ENCODE measurements at regions not wholly inside any gene's neighbourhood (a gene's known extent, or its start where the extent isn't known, plus 50 kb on each side); places are given as distances from the start of the nearest gene placed in this dataset.

DNA sequence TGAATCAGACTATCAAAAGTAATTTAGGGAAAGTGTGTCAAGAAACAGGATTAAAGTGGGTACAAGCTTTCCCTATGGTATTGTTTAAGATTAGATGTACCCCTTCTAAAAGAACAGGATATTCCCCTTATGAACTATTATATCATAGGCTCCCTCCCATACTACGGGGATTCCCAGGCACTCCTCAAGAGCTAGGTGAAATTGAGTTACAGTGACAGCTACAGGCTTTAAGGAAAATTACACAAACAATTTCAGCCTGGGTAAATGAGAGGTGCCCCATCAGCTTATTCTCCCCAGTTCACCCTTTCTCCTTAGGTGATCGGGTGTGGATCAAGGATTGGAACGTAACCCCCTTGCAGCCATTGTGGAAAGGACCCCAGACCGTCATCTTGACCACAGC is 240.8 kb upstream of the CNTN6 start:
- TF ChIP-seq TEAD4 (IDR thresholded peaks at IDR 0.05; ENCODE audit: borderline replicate concordance, insufficient read depth) = no peak
- no peak for TF ChIP-seq TAF1 (IDR thresholded peaks at IDR 0.05; ENCODE audit: borderline replicate concordance, low read depth, low read length)
- TF ChIP-seq ZBTB33 (IDR thresholded peaks at IDR 0.05; ENCODE audit: borderline replicate concordance, low read depth) = no peak
- TF ChIP-seq, protein P1, sequence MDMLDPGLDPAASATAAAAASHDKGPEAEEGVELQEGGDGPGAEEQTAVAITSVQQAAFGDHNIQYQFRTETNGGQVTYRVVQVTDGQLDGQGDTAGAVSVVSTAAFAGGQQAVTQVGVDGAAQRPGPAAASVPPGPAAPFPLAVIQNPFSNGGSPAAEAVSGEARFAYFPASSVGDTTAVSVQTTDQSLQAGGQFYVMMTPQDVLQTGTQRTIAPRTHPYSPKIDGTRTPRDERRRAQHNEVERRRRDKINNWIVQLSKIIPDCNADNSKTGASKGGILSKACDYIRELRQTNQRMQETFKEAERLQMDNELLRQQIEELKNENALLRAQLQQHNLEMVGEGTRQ (IDR thresholded peaks at IDR 0.05; ENCODE audit: borderline replicate concordance, low read depth, low read length) = no peak
- no peak for TF ChIP-seq SIN3A (IDR thresholded peaks at IDR 0.05; ENCODE audit: borderline replicate concordance, low read depth, low read length)
- no peak for TF ChIP-seq RFX5 (IDR thresholded peaks at IDR 0.05; ENCODE audit: low read length)
- peak; percentile 48 for TF ChIP-seq RAD21 (IDR thresholded peaks at IDR 0.05; ENCODE audit: low read length)
- TF ChIP-seq GATA2 (CRISPR knock-in tag; IDR thresholded peaks at IDR 0.05) = no peak
- TF ChIP-seq CHD2 (IDR thresholded peaks at IDR 0.05; ENCODE audit: low read length, partially characterized antibody) = no peak
- TF ChIP-seq EZH2phosphoT487 (IDR thresholded peaks at IDR 0.05; ENCODE audit: borderline replicate concordance, low read depth) = no peak
- TF ChIP-seq ELF1 (IDR thresholded peaks at IDR 0.05) = no peak
- TF ChIP-seq, protein P2, sequence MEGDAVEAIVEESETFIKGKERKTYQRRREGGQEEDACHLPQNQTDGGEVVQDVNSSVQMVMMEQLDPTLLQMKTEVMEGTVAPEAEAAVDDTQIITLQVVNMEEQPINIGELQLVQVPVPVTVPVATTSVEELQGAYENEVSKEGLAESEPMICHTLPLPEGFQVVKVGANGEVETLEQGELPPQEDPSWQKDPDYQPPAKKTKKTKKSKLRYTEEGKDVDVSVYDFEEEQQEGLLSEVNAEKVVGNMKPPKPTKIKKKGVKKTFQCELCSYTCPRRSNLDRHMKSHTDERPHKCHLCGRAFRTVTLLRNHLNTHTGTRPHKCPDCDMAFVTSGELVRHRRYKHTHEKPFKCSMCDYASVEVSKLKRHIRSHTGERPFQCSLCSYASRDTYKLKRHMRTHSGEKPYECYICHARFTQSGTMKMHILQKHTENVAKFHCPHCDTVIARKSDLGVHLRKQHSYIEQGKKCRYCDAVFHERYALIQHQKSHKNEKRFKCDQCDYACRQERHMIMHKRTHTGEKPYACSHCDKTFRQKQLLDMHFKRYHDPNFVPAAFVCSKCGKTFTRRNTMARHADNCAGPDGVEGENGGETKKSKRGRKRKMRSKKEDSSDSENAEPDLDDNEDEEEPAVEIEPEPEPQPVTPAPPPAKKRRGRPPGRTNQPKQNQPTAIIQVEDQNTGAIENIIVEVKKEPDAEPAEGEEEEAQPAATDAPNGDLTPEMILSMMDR (IDR thresholded peaks at IDR 0.05) = peak; percentile 12; the same call in 1 of the 2 replicates
- Histone ChIP-seq H3K36me3 (replicated peaks in 1 of 2; ENCODE audit: control insufficient read depth in 1 of 2, insufficient read depth in 2 of 2, low read length in 1 of 2) (no peaks in the 10 kb centered on the region), H3K27ac (ENCODE audit: low read depth in 2 of 2, low read length in 1 of 2) (no peak overlapping the region), H3K9ac (no peak overlapping the region), H3K4me3 (ENCODE audit: low read depth in 2 of 2, low read length in 1 of 2) (no peak overlapping the region), H3K9me2 (no peaks in the 10 kb centered on the region), H3K4me1 (ENCODE audit: control insufficient read depth in 1 of 2, insufficient read depth in 2 of 2, low read depth in 1 of 2, low read length in 1 of 2) (no peaks in the 10 kb centered on the region), H3K79me2 (ENCODE audit: insufficient read depth) (no peaks in the 10 kb centered on the region), H3K27me3 (ENCODE audit: insufficient read depth) (no peaks in the 10 kb centered on the region), H3F3A (replicated peaks; ENCODE audit: insufficient read depth) (no peaks in the 10 kb centered on the region), H3K9me3 (no peaks in the 10 kb centered on the region), H3K4me2 (no peak overlapping the region), H2AFZ (ENCODE audit: low read depth) (no peak overlapping the region), H4K20me1 (ENCODE audit: insufficient read depth) (no peaks in the 10 kb centered on the region)
- DNase-seq = no peak
- WGBS (ENCODE audit: low lambda C conversion rate) = 0% methylated on average over 4 of the region's 4 CpGs
- CTCF ChIA-PET = no interaction called here
- POLR2A ChIA-PET = no interaction called here

- H3K4me1 ChIP-seq (ENCODE audit: control insufficient read depth in 1 of 2, insufficient read depth in 2 of 2, low read depth in 1 of 2, low read length in 1 of 2) = no peaks in the 10 kb centered on the region
- H3K4me3 ChIP-seq (ENCODE audit: low read depth in 2 of 2, low read length in 1 of 2) = no peak overlapping the region
- no peaks in the 10 kb centered on the region for H3K9me3 ChIP-seq
- no peak overlapping the region for H2AFZ ChIP-seq (ENCODE audit: low read depth)
- H3K9ac ChIP-seq = no peak overlapping the region
- POLR2A ChIA-PET = no interaction called here
- 2% methylated on average over 5 of the region's 5 CpGs for WGBS (ENCODE audit: low lambda C conversion rate)
- no peak for DNase-seq
- H3K27ac ChIP-seq (ENCODE audit: low read depth in 2 of 2, low read length in 1 of 2) = no peak overlapping the region
- H3K9me2 ChIP-seq = no peaks in the 10 kb centered on the region
- H3F3A ChIP-seq (replicated peaks; ENCODE audit: insufficient read depth) = no peaks in the 10 kb centered on the region
- no peak overlapping the region for H3K4me2 ChIP-seq
- H3K27me3 ChIP-seq (ENCODE audit: insufficient read depth) = no peaks in the 10 kb centered on the region
- H3K79me2 ChIP-seq (ENCODE audit: insufficient read depth) = no peaks in the 10 kb centered on the region
- H4K20me1 ChIP-seq (ENCODE audit: insufficient read depth) = no peaks in the 10 kb centered on the region
- H3K36me3 ChIP-seq (replicated peaks in 1 of 2; ENCODE audit: control insufficient read depth in 1 of 2, insufficient read depth in 2 of 2, low read length in 1 of 2) = no peaks in the 10 kb centered on the region
- CTCF ChIA-PET = no interaction called here
- TF ChIP-seq EZH2phosphoT487 (IDR thresholded peaks at IDR 0.05; ENCODE audit: borderline replicate concordance, low read depth) (no peak), TEAD4 (IDR thresholded peaks at IDR 0.05; ENCODE audit: borderline replicate concordance, insufficient read depth) (no peak), MEF2A (IDR thresholded peaks at IDR 0.05; ENCODE audit: borderline replicate concordance, low read depth) (no peak), ZBTB33 (IDR thresholded peaks at IDR 0.05; ENCODE audit: borderline replicate concordance, low read depth) (no peak), FOSL2 (IDR thresholded peaks at IDR 0.05; ENCODE audit: borderline replicate concordance, low read depth) (no peak), TCF12 (IDR thresholded peaks at IDR 0.05) (no peak), EP300 (IDR thresholded peaks at IDR 0.05; ENCODE audit: borderline replicate concordance in 1 of 2, low read depth in 1 of 2, low read length in 1 of 2) (no peak), RFX5 (IDR thresholded peaks at IDR 0.05; ENCODE audit: low read length) (no peak), MXI1 (IDR thresholded peaks at IDR 0.05; ENCODE audit: low read depth, low read length) (no peak), PBX3 (IDR thresholded peaks at IDR 0.05) (no peak), FOXJ3 (CRISPR knock-in tag; IDR thresholded peaks at IDR 0.05) (no peak), ELF1 (IDR thresholded peaks at IDR 0.05) (no peak)
These were observed 239.3 kb upstream of the CNTN6 start for GRCh38 chr3:853489-853888.
